DOHH2 (cell line): ENCODE measurements at regions not wholly inside any gene's neighbourhood (a gene's known extent, or its start where the extent isn't known, plus 50 kb on each side); places are given as distances from the start of the nearest gene placed in this dataset.

Source experiments
- CTCF ChIP-seq: fragments of 200-600 bp; sonication (generic); IDR thresholded peaks from one replicate; pipeline ENCODE4 v1.5.1; 2014; ENCODE audit warnings: antibody characterized with exemption, mild to moderate bottlenecking, low read depth, low read length; ENCODE audit not compliant: poor library complexity, severe bottlenecking
- EZH2phosphoT487 ChIP-seq: fragments of 200-600 bp; sonication (generic); IDR thresholded peaks from 2 replicates; pipeline ENCODE4 v1.6.1; 2017; ENCODE audit warnings: borderline replicate concordance, mild to moderate bottlenecking, antibody characterized with exemption, low read length, moderate library complexity, mixed read lengths

GRCh38 chr3:20288050-20288449 is 102.0 kb upstream of the SGO1 start:
- no peak for TF ChIP-seq CTCF
- TF ChIP-seq EZH2phosphoT487: no peak
